ENCODE measurements at regions not wholly inside any gene's neighbourhood (a gene's known extent, or its start where the extent isn't known, plus 50 kb on each side); places are given as distances from the start of the nearest gene placed in this dataset.

- no peak for DNase-seq
These were observed 265.2 kb upstream of the TNRC6C start for GRCh38 chr17:77693301-77693700.

- no peak for DNase-seq
These were observed 264.7 kb upstream of the TNRC6C start for GRCh38 chr17:77693776-77694175.

- no peak for DNase-seq
These were observed 263.8 kb upstream of the TNRC6C start for GRCh38 chr17:77694391-77695363.

GRCh38 chr17:77695386-77695785 is 263.1 kb upstream of the TNRC6C start:
- DNase-seq = no peak

GRCh38 chr17:77696151-77696720 is 262.3 kb upstream of the TNRC6C start:
- no peak for DNase-seq

- no peak for DNase-seq
These were observed 261.6 kb upstream of the TNRC6C start for GRCh38 chr17:77696721-77697460.

GRCh38 chr17:77697480-77698400 is 260.8 kb upstream of the TNRC6C start:
- DNase-seq = no peak

- DNase-seq = no peak
These were observed 259.4 kb upstream of the TNRC6C start for GRCh38 chr17:77698903-77699623.

- no peak for DNase-seq
These were observed 258.2 kb upstream of the TNRC6C start for GRCh38 chr17:77700165-77700881.

- DNase-seq = no peak
These were observed 256.5 kb upstream of the TNRC6C start for GRCh38 chr17:77701996-77702395.

GRCh38 chr17:77704048-77704815 is 254.3 kb upstream of the TNRC6C start:
- no peak for DNase-seq

- no peak for DNase-seq
These were observed 251.6 kb upstream of the TNRC6C start for GRCh38 chr17:77706938-77707337.

GRCh38 chr17:77707546-77707945 is 251.0 kb upstream of the TNRC6C start:
- no peak for DNase-seq

- no peak for DNase-seq
These were observed 250.5 kb upstream of the TNRC6C start for GRCh38 chr17:77708049-77708448.

GRCh38 chr17:77708936-77709335 is 249.6 kb upstream of the TNRC6C start:
- DNase-seq = no peak

- no peak for DNase-seq
These were observed 248.9 kb upstream of the TNRC6C start for GRCh38 chr17:77709594-77709993.

- DNase-seq = no peak
These were observed 245.9 kb upstream of the TNRC6C start for GRCh38 chr17:77712578-77712977.

GRCh38 chr17:77716289-77716926 is 242.1 kb upstream of the TNRC6C start:
- DNase-seq = no peak

GRCh38 chr17:77717941-77718668 is 240.4 kb upstream of the TNRC6C start:
- no peak for DNase-seq
